GM04503 (cell line): ENCODE measurements at regions not wholly inside any gene's neighbourhood (a gene's known extent, or its start where the extent isn't known, plus 50 kb on each side); places are given as distances from the start of the nearest gene placed in this dataset.
"Not testable (repeated sequence)": the region's sequence is repeated elsewhere in the genome, so short reads cannot be mapped to it uniquely, and the experiment has no call there.

Experiments
- DNase-seq: peaks from one replicate; pipeline ENCODE4 v3.0.0-alpha.2; 2012; ENCODE audit warnings: low read depth

DNA sequence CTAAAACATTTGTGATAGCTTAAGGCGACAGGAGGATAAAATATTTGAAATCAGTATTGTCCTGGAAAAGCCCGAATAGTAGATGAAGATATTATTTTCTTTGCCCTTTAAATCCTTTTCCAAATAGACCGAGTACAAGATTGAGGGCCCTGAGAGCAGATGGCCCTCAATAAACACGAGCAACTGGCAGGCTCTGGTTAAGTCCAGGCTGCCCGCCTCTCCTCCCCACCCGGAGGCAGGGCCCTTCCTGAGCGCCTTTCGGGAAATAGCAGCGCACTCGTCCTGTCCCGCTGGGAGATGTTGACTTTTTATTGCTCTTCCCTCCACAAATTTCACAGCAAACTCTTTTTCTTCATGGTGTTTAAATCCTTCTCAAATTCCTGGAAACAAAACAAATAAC lies 50.8 kb upstream of the MAX start:
- no peak for DNase-seq

DNA sequence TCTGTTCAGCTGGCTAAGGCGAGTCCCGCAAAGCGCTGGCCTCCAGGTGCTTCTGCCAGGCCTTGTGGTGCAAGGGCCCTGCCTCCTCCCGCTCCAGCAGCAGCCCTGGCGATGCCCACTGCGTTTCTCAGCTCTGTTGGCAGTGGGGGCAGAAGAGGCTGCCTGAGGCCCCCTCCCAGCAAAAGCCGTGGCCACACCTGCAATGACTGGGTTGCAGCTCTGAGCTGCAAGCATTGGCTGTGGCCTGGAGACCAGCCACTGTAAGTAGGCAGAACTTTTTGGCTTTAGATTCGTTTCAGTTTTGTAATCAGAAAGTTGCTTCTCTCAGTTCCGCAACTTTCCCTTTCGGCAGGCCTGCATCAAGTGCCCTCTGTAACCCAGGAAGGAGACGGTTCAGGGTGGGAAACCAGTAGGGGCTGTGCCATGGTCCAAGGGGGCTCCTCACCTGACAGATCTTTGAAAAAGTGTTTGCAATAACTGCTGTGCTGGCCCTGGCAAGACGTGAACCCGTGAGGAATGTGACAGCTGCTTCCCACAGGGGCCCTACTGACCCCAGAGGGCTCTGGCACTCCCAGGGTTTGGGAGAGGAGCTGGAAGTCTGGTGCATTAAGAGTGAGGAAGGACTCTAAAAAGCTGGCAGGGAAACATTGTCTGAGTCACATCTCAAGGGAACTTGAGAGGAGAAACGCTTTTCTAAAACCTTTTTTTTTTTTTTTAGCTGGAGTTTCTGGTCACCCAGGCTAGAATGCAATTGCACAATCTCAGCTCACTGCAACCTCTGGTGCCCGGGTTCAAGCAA lies 54.5 kb upstream of the MAX start:
- DNase-seq = peak; percentile 78

DNA sequence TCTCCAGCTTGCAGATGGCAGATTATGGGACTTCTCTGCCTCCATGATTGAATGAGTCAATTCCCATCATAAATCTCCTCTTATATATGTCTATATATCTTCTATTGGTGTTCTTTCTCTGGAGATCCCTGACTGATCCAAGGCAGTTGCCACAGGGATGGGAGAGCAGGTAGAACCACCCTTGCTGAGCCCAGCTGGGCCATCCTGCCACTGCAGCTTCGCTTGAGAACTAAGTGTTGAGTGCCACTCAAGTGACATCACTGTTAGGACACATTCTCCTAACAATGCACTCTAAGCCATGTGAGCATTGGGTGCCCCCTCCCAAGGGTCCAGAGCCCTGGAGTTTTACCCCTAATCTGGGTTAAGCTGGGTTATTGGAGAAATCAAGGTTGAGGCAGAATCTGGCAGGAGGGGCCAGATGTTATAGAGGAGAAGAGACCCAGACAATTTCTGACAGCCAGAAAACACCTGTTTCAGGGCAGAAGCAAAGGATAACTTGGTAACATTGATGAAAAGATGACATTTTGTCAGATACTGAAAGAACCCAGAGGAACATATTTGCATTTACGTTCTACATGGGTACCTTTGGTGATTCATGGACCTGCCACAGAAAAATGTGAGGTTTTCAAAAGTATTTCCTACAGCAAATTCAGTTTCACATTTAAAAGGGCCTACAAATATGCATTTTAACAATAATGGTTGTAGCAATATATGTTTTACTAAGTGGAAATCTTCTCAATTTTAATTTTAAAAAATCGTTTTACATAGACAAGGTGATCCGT lies 57.2 kb upstream of the MAX start:
- no peak for DNase-seq

DNA sequence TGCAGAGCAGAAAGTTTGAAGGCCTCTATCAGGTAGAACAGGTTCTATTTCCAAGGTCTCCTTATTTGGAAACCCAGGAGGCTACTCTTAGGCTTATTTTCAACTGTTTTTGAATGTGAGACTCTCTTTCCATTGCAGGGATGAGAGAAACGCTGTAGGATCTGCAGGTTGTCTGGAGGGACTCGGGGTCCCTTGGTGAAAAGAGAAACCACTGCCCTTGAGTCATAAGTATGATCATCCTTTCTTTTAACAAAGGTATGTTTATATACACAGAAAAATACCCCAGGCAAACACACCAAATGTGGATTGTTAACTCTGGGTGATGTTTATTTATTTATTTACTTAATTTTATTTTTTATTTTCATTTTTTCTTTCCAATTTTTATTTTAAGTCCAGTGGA lies 57.8 kb upstream of the MAX start:
- no peak for DNase-seq

DNA sequence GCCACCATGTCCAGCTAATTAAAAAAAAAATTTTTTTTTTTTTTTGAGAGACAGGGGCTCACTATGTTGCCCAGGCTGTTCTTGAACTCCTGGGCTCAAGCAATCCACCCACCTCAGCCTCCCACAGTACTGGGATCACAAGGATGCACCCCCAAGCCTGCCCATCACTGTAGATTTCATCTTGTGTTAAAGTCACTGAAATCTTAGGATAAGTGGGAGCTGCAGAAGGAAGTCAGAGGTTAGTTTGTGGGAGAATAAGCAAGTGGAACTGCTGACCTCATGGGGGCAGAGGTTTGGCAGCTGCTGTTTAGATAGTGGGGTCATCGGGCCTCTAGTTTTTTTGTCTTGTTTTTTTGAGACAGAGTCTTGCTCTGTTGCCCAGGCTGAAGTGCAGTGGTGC lies 59.7 kb upstream of the MAX start:
- no peak for DNase-seq

DNA sequence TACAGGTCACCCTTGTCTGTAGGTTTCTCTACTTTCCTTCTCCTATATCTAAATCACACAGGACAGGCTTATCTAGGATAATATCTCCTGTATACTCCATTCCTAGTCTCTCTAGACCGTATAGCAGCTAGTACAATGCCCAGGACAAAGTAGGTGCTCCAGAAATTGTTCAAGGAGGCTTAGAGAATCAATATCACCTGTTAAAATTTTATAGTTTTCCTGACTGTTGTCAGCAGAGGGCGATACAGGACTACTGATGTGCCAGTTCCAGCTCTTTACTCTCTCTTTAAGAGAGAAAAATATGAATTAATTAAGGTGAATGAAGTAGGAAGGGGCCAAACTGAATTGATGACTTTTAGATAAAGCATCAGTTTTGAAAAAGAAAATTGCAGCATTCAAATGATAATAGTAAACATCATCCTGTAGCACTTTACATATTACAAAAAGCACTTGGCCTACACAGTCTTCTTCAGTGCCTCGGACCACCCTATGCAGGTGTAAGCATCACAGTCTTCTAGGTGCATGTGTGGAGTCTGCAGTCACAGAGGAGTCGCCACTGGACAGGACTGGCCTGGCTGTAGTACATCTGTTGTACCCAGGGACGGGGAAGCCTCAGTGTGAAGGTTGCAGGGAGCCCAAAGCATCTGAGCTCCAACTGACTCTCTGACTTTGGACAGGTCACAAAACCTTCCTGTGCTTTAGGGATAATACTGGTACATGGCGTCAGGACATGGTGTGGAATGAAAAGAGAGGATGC lies 61.9 kb upstream of the MAX start:
- no peak for DNase-seq

DNA sequence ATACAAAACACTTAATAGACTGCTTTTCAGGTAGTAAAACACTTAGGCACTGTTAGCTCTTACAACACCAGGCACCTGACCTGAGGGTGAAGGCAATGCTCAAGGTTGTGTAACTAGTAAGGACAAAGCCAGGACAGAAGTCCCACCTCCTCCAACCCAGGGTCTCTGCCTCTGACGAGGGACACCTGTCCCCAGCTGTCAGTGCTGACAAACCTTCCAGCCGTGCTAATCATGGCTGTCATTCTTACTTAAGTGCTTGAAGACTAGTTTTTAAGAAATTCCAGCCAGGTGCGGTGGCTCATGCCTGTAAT lies 62.5 kb upstream of the MAX start:
- DNase-seq = no peak

DNA sequence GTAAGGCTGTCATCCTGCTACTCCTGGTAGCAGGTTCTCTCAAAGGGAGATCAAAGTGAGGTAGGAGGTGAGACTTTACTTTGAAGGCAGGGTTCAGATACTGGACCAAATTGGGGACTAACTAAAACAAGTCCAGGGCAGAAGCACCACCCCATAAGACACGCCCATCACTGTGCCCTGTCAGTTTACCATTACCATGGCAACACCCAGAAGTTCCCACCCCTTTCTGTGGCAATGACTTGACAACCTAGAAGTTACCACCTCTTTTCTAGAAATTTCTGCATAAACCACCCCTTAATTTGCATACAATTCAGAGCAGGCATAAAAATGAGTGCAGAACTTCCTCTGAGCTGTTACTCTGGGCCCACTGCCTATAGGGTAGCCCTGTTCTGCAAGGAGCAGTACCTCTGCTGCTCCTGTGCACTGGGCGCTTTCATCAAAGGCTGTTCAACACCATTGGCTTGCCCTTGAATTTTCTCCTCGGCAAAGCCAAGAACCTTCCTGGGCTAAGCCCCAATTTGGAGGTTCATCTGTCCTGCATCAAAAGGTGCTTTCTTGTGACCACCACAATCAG lies 64.8 kb upstream of the MAX start:
- no peak for DNase-seq

DNA sequence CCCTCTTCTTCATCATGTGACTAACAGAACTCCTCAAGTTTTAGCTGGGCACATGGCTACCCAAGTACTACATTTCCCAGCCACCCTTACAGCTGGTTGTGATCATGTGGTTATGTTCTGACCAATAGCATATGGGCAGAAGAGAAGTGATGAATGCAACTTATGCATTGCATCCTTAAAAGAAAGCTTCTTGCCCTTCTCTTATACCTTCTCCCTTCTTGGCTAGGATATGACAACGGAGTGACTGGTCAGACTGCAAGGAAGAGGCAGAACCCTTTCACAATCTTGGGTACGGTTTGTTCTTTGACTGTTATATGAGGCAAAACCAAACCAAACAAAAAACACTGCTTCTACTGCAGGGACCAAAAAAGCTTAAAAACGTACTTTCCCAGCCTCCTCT lies 66.5 kb upstream of the MAX start:
- DNase-seq = no peak

DNA sequence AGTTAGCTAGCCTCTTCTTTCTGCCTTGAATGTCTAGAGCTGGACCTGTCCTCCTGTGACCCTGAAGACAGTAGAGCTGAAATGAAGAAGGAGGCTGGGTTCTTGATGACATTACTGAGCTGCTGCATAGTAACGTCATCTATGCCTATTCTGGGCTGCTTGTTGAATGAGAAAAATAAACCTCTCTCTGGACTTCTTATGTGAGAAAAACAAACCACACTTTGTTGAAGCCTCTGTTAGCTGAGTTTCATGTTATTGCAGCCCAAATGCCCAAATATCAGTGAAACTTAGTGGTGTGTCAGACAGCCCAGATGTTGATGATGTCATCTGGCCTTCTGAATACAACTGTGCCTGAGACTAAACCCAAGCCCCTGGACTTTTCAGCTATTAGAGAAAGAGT lies 67.0 kb upstream of the MAX start:
- no peak for DNase-seq

DNA sequence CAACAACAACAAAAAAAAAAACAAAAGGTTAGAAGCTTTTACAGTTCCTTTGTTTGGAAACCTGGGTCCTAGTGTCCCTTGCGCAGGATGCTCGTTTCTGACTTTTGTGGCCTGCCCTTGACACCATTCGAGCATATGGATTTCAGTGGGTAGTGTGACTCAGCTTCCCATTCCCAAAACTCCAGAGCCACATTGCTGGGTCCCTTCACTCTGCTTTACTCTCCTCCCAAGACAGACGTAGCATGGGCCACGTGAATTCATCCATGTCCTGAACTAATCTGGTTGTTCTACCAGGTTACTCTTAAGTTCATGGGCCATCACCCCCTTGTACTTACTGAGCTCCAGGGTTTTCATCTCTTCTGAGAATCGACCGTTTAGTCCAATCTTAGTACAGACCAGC lies 68.0 kb upstream of the MAX start:
- DNase-seq = no peak

DNA sequence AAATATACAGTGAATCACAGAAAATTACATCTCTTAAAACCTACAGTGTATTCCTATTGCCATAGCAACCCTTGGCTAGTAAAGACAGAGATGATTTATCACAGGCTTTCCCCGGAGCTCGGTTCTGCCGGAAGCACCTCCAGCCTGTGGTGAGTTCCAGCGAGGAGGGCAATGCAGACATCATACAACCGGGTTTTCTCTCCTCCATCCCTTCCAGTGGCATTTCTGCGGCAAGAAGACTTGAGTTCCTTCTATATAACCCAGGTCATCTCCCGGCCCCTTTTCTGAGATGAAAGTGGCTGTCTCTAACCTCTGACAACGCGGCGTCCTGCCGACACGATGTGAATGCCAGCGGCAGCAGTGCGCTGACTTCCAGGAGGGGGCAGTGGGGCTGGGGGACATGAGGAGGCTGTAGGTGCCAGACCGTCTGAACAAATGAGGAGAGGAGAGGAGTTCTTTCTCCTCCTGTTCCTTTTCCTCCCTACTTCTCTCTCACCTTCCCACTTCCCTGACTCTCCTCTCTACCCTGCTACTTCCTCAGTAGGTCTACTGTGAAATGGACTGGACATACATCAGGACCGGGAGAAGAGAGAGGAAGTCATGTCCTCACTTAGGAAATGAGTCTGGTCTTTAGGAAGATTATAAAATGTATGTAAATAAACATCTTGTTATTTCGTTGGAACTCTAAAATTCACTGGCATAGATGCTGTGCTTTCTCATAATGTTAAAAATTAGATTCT lies 68.6 kb upstream of the MAX start:
- DNase-seq = no peak

DNA sequence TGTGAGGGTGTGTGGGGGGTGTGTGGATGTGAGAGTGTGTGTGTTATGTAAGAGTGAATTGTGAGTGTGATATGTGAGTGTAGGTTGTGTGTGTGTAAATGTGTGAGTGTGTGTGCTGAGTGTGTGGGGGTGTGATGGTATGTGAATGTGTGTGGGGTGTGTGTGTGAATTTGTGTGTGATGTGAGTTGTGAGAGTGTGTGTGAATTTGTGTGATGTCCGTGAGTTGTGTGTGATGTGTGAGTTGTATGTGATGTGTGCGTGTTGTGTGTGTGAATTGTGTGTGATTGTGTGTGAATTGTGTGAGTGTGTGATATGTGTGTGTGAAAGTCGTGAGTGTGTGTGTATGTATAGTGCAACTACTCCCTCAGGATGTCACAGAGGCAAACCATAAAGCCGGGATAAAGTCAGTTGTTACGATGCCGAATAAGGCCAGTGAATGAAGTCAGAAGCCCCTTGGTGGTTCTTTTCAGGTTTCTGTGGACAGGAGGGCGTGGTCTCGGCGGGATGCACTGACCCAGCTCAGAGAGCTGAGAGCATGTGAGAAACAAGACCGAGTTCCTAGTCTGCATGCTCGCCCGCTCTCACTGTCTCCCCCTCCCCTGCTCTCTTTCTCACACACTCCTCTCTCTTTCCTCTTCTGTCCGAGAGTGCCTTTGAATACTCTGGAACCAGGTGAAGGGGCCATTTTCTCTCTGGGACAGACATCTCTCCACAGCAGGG lies 71.8 kb upstream of the MAX start:
- DNase-seq = no peak

DNA sequence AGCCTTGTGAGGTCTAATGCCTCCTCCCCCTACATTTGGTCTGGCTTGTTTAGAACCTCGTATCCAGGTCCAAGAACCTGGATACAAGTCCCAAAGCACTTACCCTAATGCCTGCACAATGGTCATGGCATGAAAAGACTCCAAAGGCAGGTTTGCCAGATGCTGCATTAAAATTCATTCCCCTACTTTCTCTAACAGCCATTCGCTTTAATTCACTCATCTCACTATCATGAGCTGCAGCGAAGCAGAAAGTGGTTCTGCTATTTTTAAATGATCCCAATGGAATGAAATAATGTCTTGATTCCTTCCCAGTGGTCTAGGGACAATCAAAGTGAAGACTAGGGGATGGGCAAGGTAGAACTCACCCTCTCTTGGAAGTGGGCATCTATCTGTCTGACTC lies 72.5 kb upstream of the MAX start:
- no peak for DNase-seq

DNA sequence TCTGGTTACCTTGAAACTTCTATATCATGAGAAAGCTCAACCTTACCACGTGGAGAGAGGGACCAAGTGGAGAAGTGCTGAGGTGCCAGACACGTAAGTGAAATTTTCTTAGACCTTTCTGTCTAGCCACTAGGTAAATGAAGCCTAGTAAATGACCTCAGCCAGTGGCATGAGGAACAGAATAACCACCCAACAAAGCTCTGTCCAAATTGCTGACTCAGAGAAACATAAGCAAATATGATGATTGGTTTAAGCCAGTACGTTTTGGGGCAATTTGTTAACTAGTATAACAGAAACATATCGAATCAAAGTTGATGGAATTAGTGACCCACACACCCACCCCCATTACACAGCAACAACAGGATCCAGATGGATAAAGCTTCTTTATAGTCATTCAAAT lies 75.2 kb upstream of the MAX start:
- DNase-seq = no peak

DNA sequence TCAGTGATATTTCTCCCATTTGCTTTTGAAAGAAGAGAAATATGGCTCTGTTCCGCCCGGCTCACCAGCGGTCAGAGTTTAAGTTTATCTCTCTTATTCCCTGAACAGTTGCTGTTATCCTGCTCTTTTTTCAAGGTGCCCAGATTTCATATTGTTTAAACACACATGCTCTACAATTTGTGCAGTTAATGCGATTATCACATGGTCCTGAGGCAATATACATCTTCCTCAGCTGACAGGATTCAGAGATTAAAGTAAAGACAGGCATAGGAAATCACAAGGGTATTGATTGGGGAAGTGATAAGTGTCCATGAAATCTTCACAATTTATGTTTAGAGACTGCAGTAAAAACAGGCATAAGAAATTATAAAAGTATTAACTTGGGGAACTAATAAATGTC lies 76.9 kb upstream of the MAX start:
- not testable (repeated sequence) for DNase-seq

DNA sequence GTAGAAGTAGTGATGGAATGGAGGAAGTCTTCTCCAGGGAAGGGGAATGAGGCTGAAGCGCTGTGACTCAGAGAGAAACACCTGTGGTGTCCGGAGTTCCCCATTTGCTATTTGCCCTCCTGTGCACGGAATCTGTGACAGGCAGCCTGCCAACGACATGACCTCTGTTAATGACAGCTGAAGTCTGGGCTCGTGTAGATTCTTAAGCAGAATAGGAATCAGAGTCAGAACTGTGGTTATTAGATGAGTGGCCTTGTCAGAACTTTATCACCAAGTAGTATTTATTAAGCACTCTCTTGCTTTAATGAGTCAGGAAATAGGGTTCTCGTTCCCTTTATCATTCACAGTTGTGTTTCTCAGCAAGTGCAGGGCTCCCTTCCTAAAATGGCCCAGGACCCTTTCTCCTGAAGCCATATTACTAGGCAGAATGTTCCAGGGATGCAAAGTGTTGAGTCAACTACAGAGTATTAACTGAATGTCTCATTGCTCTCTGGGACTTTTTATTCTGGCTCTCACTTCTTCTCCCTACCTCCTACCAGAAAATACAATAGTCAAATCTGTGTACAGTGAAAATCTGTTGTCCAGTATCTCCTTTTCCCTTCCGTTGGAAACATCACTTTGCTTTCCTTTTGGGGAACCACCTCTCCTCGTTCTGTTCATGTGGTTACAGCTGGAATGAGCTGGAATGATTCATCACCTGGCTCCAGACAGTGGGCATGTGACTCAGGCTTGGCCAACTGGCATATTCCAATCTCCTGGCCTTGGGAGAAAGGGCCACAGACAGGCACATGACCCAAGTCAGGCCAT lies 77.8 kb upstream of the MAX start:
- peak; percentile 64 for DNase-seq

DNA sequence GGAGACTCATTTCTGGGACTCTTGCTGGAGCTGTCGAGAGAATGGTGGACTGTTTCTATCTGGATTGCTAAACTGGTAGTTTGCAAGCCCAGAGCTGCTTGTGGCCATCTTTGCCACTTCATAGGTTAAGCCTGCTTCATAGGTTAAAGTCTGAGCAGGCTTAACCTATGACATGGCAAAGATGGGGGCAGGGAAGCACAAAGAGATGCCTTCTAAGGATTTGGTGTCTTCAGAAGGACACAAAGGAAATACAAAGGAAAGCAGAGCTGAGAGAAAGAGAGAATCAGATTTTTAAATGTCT lies 78.4 kb upstream of the MAX start:
- no peak for DNase-seq

DNA sequence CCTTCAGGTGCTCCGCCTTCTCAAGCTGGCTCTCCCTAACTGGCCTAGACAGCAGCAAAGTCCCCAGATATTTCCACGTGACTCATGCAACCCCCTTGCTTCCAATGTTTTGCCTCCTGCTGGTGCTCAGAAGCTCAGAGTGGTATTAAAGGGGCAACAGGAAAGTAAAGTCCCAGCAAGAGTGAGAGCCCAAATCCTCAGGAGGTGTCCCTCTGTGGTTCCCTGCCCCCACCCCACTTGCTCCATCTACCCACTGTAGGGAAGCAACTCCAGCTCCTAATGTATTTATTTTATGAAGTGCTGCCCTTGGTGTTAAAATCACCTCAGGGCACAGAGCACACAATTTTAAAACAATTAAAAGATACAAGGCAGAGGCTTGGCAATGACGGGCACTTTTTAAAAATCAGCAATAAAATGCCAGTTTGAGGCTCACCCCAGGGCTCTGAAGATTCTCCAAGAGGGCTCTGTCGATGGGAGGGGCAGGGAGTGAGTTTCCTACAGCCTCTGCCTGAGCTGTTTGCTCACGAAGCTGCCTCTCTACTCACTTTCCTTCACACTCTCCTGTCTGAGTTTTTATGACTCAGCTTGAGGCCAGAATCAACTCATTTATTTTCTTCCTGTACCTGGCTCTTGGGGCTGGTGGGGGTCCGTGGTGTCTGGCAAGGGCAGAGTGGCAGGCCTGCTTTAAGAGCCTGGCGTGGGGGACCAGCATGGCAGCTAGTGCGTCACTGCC lies 81.9 kb upstream of the MAX start:
- no peak for DNase-seq

DNA sequence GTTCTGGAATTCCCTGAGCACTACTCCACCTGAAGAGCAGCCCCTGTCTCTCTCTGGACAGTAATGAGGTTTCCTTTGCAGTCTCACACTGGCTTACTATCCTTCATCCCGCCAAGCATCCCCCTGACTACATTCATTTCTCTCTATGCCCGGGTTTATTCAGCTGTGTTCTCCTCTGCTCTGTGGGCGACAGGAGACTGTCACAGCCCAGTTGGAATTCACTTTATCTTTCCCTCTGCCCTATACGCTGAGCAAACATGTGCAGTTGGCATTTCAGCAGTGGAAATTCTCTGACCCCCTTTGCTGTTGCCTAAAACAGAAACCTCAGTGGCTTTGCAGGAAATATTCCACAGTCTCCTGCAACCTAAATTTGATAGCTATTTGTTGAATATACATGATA lies 83.5 kb upstream of the MAX start:
- no peak for DNase-seq
